ENCODE measurements at regions not wholly inside any gene's neighbourhood (a gene's known extent, or its start where the extent isn't known, plus 50 kb on each side); places are given as distances from the start of the nearest gene placed in this dataset.

- peak; percentile 69; the same call in 1 of the 2 replicates for TF ChIP-seq RERE (CRISPR knock-in tag; IDR thresholded peaks at IDR 0.05; ENCODE audit: low read depth)
- TF ChIP-seq FOXJ3 (CRISPR knock-in tag; IDR thresholded peaks at IDR 0.05; ENCODE audit: borderline replicate concordance) = peak; percentile 24; the same call in 1 of the 2 replicates
- TF ChIP-seq ZNF687 (CRISPR knock-in tag; IDR thresholded peaks at IDR 0.05) = no peak
- no peak for TF ChIP-seq ZNF546 (CRISPR knock-in tag; conservative IDR thresholded peaks at IDR 0.05)
- TF ChIP-seq KLF16 (CRISPR knock-in tag; IDR thresholded peaks at IDR 0.05) = no peak
- no peak for TF ChIP-seq ZNF430 (CRISPR knock-in tag; IDR thresholded peaks at IDR 0.05)
- no peak for TF ChIP-seq ZNF639 (CRISPR knock-in tag; conservative IDR thresholded peaks at IDR 0.05)
- no peak for TF ChIP-seq CHCHD3 (CRISPR knock-in tag; IDR thresholded peaks at IDR 0.05)
- no peak for TF ChIP-seq ZNF10 (CRISPR knock-in tag; IDR thresholded peaks at IDR 0.05; ENCODE audit: borderline replicate concordance, low read depth)
- peak; percentile 95 for TF ChIP-seq ZNF609 (CRISPR knock-in tag; IDR thresholded peaks at IDR 0.05; ENCODE audit: borderline replicate concordance)
- no peak for TF ChIP-seq TARDBP (CRISPR knock-in tag; IDR thresholded peaks at IDR 0.05)
Measured at GRCh38 chr2:77604953-77605929, 83.1 kb upstream of the LRRTM4 start (continued).

All from HepG2 (cell line).